ENCODE measurements at regions not wholly inside any gene's neighbourhood (a gene's known extent, or its start where the extent isn't known, plus 50 kb on each side); places are given as distances from the start of the nearest gene placed in this dataset.

GRCh38 chr16:35711958-35712357 lies 2252.5 kb downstream of the TP53TG3F start:
- peaks cover 17% of the 10 kb centered on the region for H3K9me3 Mint-ChIP-seq (ENCODE audit: low read depth)

GRCh38 chr16:35713762-35714650 lies 2254.6 kb downstream of the TP53TG3F start:
- Mint-ChIP-seq H3K27ac (no peak overlapping the region), H3K36me3 (no peaks in the 10 kb centered on the region), H3K4me1 (ENCODE audit: low read depth) (no peaks in the 10 kb centered on the region), H3K4me3 (no peak overlapping the region), H3K9me3 (ENCODE audit: low read depth) (peaks cover 24% of the 10 kb centered on the region), H3K27me3 (no peaks in the 10 kb centered on the region)

More at GRCh38 chr16:35711958-35712357, 2252.5 kb downstream of the TP53TG3F start:
- no peak overlapping the region for H3K27ac Mint-ChIP-seq
- no peaks in the 10 kb centered on the region for H3K27me3 Mint-ChIP-seq
- H3K36me3 Mint-ChIP-seq, result no peaks in the 10 kb centered on the region
- H3K4me1 Mint-ChIP-seq (ENCODE audit: low read depth), result no peaks in the 10 kb centered on the region
- H3K4me3 Mint-ChIP-seq, result no peak overlapping the region

- H3K4me3 Mint-ChIP-seq, result no peak overlapping the region
- H3K9me3 Mint-ChIP-seq (ENCODE audit: low read depth), result peaks cover 24% of the 10 kb centered on the region
- no peaks in the 10 kb centered on the region for H3K27me3 Mint-ChIP-seq
- H3K27ac Mint-ChIP-seq, result no peak overlapping the region
- no peaks in the 10 kb centered on the region for H3K36me3 Mint-ChIP-seq
- no peaks in the 10 kb centered on the region for H3K4me1 Mint-ChIP-seq (ENCODE audit: low read depth)
These were observed 2255.3 kb downstream of the TP53TG3F start for GRCh38 chr16:35714665-35715064.

- H3K36me3 Mint-ChIP-seq, result peaks cover 2% of the 10 kb centered on the region
- no peak overlapping the region for H3K27ac Mint-ChIP-seq
- no peak overlapping the region for H3K4me3 Mint-ChIP-seq
- peaks cover 34% of the 10 kb centered on the region for H3K9me3 Mint-ChIP-seq (ENCODE audit: low read depth)
- H3K4me1 Mint-ChIP-seq (ENCODE audit: low read depth), result no peaks in the 10 kb centered on the region
- no peaks in the 10 kb centered on the region for H3K27me3 Mint-ChIP-seq
These were observed 2265.1 kb downstream of the TP53TG3F start for GRCh38 chr16:35724551-35724950.

- Mint-ChIP-seq H3K4me1 (ENCODE audit: low read depth) (no peaks in the 10 kb centered on the region), H3K27ac (no peak overlapping the region), H3K36me3 (peaks cover 2% of the 10 kb centered on the region), H3K9me3 (ENCODE audit: low read depth) (peaks cover 33% of the 10 kb centered on the region), H3K4me3 (no peak overlapping the region), H3K27me3 (no peaks in the 10 kb centered on the region)
These were observed 2266.5 kb downstream of the TP53TG3F start for GRCh38 chr16:35725949-35726348.

GRCh38 chr16:35730251-35730650 lies 2270.8 kb downstream of the TP53TG3F start:
- Mint-ChIP-seq H3K4me1 (ENCODE audit: low read depth) (no peaks in the 10 kb centered on the region), H3K9me3 (ENCODE audit: low read depth) (peaks cover 34% of the 10 kb centered on the region), H3K27ac (no peak overlapping the region), H3K36me3 (no peaks in the 10 kb centered on the region), H3K4me3 (no peak overlapping the region), H3K27me3 (no peaks in the 10 kb centered on the region)

GRCh38 chr16:35731341-35732040 lies 2272.1 kb downstream of the TP53TG3F start:
- Mint-ChIP-seq H3K4me3 (no peak overlapping the region), H3K27me3 (no peaks in the 10 kb centered on the region), H3K36me3 (no peaks in the 10 kb centered on the region), H3K9me3 (ENCODE audit: low read depth) (peaks cover 38% of the 10 kb centered on the region), H3K4me1 (ENCODE audit: low read depth) (no peaks in the 10 kb centered on the region), H3K27ac (no peak overlapping the region)

- Mint-ChIP-seq H3K27ac (no peak overlapping the region), H3K27me3 (no peaks in the 10 kb centered on the region), H3K4me3 (no peak overlapping the region), H3K4me1 (ENCODE audit: low read depth) (no peaks in the 10 kb centered on the region), H3K9me3 (ENCODE audit: low read depth) (peaks cover 39% of the 10 kb centered on the region), H3K36me3 (no peaks in the 10 kb centered on the region)
These were observed 2272.8 kb downstream of the TP53TG3F start for GRCh38 chr16:35732046-35732810.

GRCh38 chr16:35733278-35733965 lies 2274.0 kb downstream of the TP53TG3F start:
- Mint-ChIP-seq H3K4me1 (ENCODE audit: low read depth) (no peaks in the 10 kb centered on the region), H3K9me3 (ENCODE audit: low read depth) (peaks cover 45% of the 10 kb centered on the region), H3K4me3 (no peak overlapping the region)

GRCh38 chr16:35733971-35734702 lies 2274.7 kb downstream of the TP53TG3F start:
- Mint-ChIP-seq H3K36me3 (no peaks in the 10 kb centered on the region), H3K4me3 (no peak overlapping the region), H3K4me1 (ENCODE audit: low read depth) (no peaks in the 10 kb centered on the region), H3K27me3 (no peaks in the 10 kb centered on the region), H3K9me3 (ENCODE audit: low read depth) (peaks cover 43% of the 10 kb centered on the region), H3K27ac (no peak overlapping the region)

More at GRCh38 chr16:35733278-35733965, 2274.0 kb downstream of the TP53TG3F start:
- no peaks in the 10 kb centered on the region for H3K36me3 Mint-ChIP-seq
- no peak overlapping the region for H3K27ac Mint-ChIP-seq
- no peaks in the 10 kb centered on the region for H3K27me3 Mint-ChIP-seq

- Mint-ChIP-seq H3K4me3 (no peak overlapping the region), H3K27me3 (no peaks in the 10 kb centered on the region), H3K36me3 (no peaks in the 10 kb centered on the region), H3K9me3 (ENCODE audit: low read depth) (peaks cover 44% of the 10 kb centered on the region), H3K27ac (no peak overlapping the region), H3K4me1 (ENCODE audit: low read depth) (no peaks in the 10 kb centered on the region)
These were observed 2275.5 kb downstream of the TP53TG3F start for GRCh38 chr16:35734728-35735402.

- H3K36me3 Mint-ChIP-seq, result no peaks in the 10 kb centered on the region
- H3K27ac Mint-ChIP-seq, result no peak overlapping the region
These were observed 2276.2 kb downstream of the TP53TG3F start for GRCh38 chr16:35735403-35736251.

GRCh38 chr16:35736546-35736945 lies 2277.1 kb downstream of the TP53TG3F start:
- no peaks in the 10 kb centered on the region for H3K36me3 Mint-ChIP-seq
- H3K4me1 Mint-ChIP-seq (ENCODE audit: low read depth), result no peaks in the 10 kb centered on the region
- peaks cover 54% of the 10 kb centered on the region for H3K9me3 Mint-ChIP-seq (ENCODE audit: low read depth)
- no peak overlapping the region for H3K4me3 Mint-ChIP-seq
- H3K27ac Mint-ChIP-seq, result no peak overlapping the region
- H3K27me3 Mint-ChIP-seq, result no peaks in the 10 kb centered on the region

More at GRCh38 chr16:35735403-35736251, 2276.2 kb downstream of the TP53TG3F start:
- peaks cover 51% of the 10 kb centered on the region for H3K9me3 Mint-ChIP-seq (ENCODE audit: low read depth)
- H3K4me3 Mint-ChIP-seq, result no peak overlapping the region
- no peaks in the 10 kb centered on the region for H3K4me1 Mint-ChIP-seq (ENCODE audit: low read depth)
- H3K27me3 Mint-ChIP-seq, result no peaks in the 10 kb centered on the region
